Lower lobe of right lung (tissue), 2 donors: ENCODE measurements at regions not wholly inside any gene's neighbourhood (a gene's known extent, or its start where the extent isn't known, plus 50 kb on each side); places are given as distances from the start of the nearest gene placed in this dataset.

ENCODE experiments used
- ATAC-seq, 2 donors: fragments of 200-7000 bp; cut with Tn5 transposase; one replicate each; pipeline ENCODE4 v1.9.1; 2020 to 2022; ENCODE audit warnings: mild to moderate bottlenecking in 2 of 2, moderate library complexity in 2 of 2
- DNase-seq: peaks from one replicate; pipeline ENCODE4 v3.0.0-alpha.2; 2020
- H3K27ac ChIP-seq: fragments of 200-600 bp; one replicate; pipeline ENCODE4 v1.8.0; 2022
- H3K27me3 ChIP-seq: fragments of 200-600 bp; one replicate; pipeline ENCODE4 v1.8.0; 2022; ENCODE audit warnings: low read depth
- H3K36me3 ChIP-seq: fragments of 200-600 bp; one replicate; pipeline ENCODE4 v1.8.0; 2022; ENCODE audit warnings: mild to moderate bottlenecking
- H3K4me1 ChIP-seq: fragments of 200-600 bp; one replicate; pipeline ENCODE4 v1.8.0; 2022
- H3K4me3 ChIP-seq: fragments of 200-600 bp; one replicate; pipeline ENCODE4 v1.8.0; 2022; ENCODE audit warnings: mild to moderate bottlenecking
- H3K9me3 ChIP-seq: fragments of 200-600 bp; one replicate; pipeline ENCODE4 v1.8.0; 2022
- intact Hi-C: fragments of 100-400 bp; cut with DNase I; formaldehyde crosslinking; loops from one replicate; pipeline ENCODE4 v1.11.0; 2022
- TF ChIP-seq, protein P1 (sequence below): fragments of 200-600 bp; IDR thresholded peaks from one replicate; pipeline ENCODE4 v1.8.0; 2022; ENCODE audit warnings: antibody characterized with exemption, mild to moderate bottlenecking
- donor health status: DM: no; HTN: yes; CAD: no; lungs with severe emphysema.

DNA sequence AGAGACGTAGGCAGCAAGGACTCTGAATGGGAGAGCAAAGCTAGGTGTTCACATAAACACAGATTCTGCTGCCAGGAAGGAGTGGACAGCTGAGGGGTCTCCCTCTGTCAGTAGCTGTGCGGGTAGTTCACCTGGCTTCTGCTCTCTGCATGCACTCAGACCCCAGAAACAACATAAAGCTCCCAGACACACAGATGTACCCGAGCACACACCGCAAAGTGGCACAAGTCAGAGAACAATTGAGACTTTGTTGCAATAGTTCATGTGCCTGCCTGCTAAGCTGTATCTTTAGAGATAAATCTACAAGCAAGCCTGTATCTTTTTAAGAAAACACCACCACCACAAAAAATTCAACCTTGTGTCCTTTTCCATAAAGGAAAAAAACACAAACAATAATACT, 420.0 kb upstream of the ST6GAL2 start:
- Histone ChIP-seq H3K4me1 (no peaks in the 10 kb centered on the region), H3K9me3 (no peaks in the 10 kb centered on the region), H3K4me3 (no peak overlapping the region), H3K27ac (no peak overlapping the region), H3K27me3 (no peaks in the 10 kb centered on the region), H3K36me3 (no peaks in the 10 kb centered on the region)
- DNase-seq (no peak), ATAC-seq (no peak)
- TF ChIP-seq, protein P1, sequence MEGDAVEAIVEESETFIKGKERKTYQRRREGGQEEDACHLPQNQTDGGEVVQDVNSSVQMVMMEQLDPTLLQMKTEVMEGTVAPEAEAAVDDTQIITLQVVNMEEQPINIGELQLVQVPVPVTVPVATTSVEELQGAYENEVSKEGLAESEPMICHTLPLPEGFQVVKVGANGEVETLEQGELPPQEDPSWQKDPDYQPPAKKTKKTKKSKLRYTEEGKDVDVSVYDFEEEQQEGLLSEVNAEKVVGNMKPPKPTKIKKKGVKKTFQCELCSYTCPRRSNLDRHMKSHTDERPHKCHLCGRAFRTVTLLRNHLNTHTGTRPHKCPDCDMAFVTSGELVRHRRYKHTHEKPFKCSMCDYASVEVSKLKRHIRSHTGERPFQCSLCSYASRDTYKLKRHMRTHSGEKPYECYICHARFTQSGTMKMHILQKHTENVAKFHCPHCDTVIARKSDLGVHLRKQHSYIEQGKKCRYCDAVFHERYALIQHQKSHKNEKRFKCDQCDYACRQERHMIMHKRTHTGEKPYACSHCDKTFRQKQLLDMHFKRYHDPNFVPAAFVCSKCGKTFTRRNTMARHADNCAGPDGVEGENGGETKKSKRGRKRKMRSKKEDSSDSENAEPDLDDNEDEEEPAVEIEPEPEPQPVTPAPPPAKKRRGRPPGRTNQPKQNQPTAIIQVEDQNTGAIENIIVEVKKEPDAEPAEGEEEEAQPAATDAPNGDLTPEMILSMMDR = no peak
- intact Hi-C loops = no loop called here

DNA sequence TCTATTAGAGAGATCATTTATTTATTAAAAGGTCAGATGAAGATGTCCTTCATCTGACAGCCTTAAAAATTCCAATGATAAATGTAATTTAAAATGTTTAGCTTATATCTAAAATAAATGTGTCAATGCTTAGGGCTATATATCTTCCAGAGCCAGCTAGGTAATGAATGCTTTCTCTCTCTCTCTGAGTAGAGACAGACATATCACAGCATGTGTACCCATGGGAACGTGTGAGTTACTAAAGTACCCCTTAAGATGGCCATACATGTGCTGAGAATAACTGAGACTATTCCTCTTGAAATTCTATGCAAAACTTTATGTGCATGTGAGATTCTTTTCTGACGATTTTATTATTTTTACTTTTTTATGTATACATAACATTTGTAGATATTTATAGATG, 420.9 kb upstream of the ST6GAL2 start:
- Histone ChIP-seq H3K27ac (no peak overlapping the region), H3K4me3 (no peak overlapping the region), H3K36me3 (no peaks in the 10 kb centered on the region), H3K4me1 (no peaks in the 10 kb centered on the region), H3K27me3 (no peaks in the 10 kb centered on the region), H3K9me3 (no peaks in the 10 kb centered on the region)
- ATAC-seq = no peak
- no peak for DNase-seq
- intact Hi-C loops = no loop called here
- TF ChIP-seq, protein P1 = no peak

DNA sequence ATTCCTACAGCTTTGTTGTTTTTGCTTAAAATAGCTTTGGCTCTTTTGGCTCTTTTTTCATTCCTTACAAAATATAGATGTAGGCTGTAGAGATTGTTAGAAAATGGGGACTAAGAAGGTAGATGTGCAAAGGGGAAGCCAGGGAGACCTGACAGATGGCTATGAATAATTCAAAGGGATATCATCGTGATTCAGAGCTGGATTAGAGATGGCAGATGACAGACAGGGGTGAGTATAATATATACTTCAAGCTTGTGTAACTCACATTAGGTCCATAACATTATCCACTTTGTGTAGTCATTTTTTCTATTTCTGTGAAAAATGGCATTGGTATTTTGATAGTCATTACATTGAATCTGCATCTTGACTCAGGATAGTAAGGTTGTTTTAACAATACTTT, 422.9 kb upstream of the ST6GAL2 start:
- Histone ChIP-seq H3K4me1 (no peaks in the 10 kb centered on the region), H3K4me3 (no peak overlapping the region), H3K36me3 (no peaks in the 10 kb centered on the region), H3K9me3 (no peaks in the 10 kb centered on the region), H3K27ac (no peak overlapping the region), H3K27me3 (no peaks in the 10 kb centered on the region)
- DNase-seq (no peak), ATAC-seq (no peak)
- intact Hi-C loops = no loop called here
- TF ChIP-seq, protein P1 = no peak

DNA sequence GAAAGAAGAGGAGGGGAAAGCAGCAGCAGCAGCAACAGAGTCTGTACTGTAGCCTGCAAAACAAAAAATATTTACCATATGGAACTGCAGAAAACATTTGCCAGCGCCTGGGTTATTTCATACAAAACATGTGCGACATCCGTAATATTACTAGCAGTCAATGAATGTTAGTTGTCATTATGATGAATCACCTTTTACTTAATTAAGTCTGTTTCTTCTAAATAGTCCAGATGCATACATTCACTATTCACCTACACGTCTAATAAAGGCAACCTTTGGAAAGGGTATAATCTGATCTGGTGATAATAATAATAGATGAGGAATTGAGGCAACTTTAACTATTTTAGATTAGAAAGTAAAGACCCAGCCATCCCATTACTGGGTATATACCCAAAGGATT, 426.3 kb upstream of the ST6GAL2 start:
- Histone ChIP-seq H3K36me3 (no peaks in the 10 kb centered on the region), H3K27me3 (no peaks in the 10 kb centered on the region), H3K9me3 (no peaks in the 10 kb centered on the region), H3K4me1 (no peaks in the 10 kb centered on the region), H3K4me3 (no peak overlapping the region), H3K27ac (no peak overlapping the region)
- intact Hi-C loops = no loop called here
- TF ChIP-seq, protein P1 = no peak
- no peak for DNase-seq
- no peak for ATAC-seq

DNA sequence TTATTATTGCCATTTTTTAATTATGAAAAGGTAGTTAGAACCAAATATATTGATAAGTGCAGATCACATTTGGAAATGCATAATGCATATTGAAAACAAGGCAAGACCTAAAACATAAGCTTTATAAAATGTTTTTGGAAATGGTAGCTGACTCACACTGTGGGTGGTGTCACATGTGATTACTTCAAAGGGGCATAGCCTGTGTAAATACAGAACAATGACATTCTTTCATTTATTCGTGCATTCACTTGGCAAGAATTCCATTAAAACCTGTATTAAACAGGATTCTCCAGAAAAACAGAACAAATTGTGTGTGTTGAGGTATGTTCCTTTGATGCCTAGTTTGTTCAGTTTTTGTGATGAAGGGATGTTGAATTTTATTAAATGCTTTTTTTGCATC, 427.3 kb upstream of the ST6GAL2 start:
- TF ChIP-seq, protein P1 = no peak
- DNase-seq = no peak
- intact Hi-C loops = no loop called here
- Histone ChIP-seq H3K9me3 (no peaks in the 10 kb centered on the region), H3K36me3 (no peaks in the 10 kb centered on the region), H3K4me1 (no peaks in the 10 kb centered on the region), H3K27me3 (no peaks in the 10 kb centered on the region), H3K4me3 (no peak overlapping the region), H3K27ac (no peak overlapping the region)
- ATAC-seq = no peak

DNA sequence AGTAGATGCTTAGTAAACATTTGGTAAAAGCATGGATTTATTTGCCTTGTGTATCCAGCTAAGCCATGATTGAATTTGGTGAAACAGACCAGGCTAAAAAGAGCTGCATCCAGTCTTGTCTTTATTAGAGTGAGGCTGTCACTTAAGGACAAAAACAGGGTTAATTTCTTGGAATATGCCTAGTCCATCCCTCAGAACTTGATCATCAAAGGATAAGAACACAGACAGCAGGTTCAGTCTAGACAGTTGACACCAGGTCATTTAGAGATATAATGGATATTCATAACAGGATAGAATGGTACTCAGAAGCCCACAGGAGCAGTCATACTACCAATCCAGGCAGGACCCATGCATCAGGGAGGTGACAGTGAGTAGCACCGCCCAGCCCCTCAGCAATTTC, 434.9 kb upstream of the ST6GAL2 start:
- H3K27me3 ChIP-seq = no peaks in the 10 kb centered on the region
- intact Hi-C loops = no loop called here
- TF ChIP-seq, protein P1 = no peak
- H3K9me3 ChIP-seq = no peaks in the 10 kb centered on the region
- H3K36me3 ChIP-seq = no peaks in the 10 kb centered on the region
- no peaks in the 10 kb centered on the region for H3K4me1 ChIP-seq
- no peak overlapping the region for H3K4me3 ChIP-seq
- no peak for DNase-seq
- H3K27ac ChIP-seq = no peak overlapping the region
- ATAC-seq = no peak
